AG20443 (cell line): ENCODE measurements at regions not wholly inside any gene's neighbourhood (a gene's known extent, or its start where the extent isn't known, plus 50 kb on each side); places are given as distances from the start of the nearest gene placed in this dataset.

ENCODE experiments used
- DNase-seq: peaks from one replicate; pipeline ENCODE4 v3.0.0; 2012; ENCODE audit warnings: low spot score, mixed read lengths

DNA sequence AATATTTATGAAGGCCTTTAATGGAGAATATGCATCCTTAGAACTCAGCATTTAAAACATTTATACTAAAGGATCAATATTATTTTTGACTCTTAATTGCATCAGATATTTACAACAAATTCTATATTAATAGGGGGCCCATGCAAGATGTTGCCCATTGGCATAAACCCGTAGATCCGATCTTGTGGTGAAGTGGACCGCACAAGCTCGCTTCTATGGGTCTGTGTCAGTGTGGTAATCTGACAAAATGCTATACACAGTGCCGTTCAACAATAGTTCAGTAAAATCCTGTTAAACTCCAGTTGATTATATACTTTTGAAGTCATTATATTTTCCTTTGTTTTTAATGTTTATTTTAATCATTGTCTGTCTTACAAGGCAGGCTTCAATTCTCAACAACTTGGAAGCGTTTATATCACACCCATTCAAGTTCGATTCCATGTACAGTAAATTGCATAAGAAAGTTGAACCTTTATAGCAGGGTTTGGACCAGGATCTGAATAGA lies 809.2 kb downstream of the USP25 start:
- DNase-seq = no peak

GRCh38 chr21:16540966-16541727 lies 811.4 kb downstream of the USP25 start:
- no peak for DNase-seq

- no peak for DNase-seq
Measured at GRCh38 chr21:16550118-16550517, 820.3 kb downstream of the USP25 start.

GRCh38 chr21:16550917-16551741 lies 821.3 kb downstream of the USP25 start:
- no peak for DNase-seq

DNA sequence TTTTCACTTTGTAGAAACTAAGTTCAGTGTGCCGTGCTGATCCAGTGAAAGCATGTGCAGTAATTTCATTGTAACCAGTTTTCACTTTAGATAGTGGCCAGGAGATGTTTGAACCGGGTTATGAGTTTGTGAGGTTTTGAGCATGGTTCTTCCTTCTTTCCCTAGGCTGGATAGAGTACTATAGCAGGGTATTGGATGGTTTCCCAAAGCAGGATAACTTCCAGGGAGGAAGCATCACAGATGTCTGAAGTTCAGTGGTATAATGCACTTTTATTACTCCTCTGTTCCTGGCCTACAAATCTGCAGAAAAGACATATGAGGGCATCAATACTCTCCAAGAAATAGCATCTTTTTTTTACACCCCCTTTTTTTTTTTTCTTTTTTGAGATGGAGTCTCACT lies 823.1 kb downstream of the USP25 start:
- no peak for DNase-seq

DNA sequence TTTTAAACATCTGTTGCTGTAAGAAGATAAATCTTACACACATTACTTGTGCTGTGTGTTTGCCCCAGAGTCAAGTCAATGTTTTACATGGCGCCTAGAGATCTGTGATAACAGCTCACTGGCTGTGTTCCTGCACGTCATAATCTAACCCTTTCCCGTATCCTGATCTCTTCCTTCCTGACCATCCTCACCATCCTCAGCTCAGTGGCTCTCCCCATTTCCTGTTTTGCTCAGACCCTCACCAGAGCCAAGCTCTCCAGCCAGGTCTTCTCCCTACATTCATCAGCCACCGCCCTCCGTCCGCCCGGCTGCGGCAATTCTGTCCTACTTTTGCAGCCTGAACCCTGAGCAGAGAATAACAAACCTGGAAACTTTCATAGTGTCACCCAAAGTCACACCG lies 824.7 kb downstream of the USP25 start:
- DNase-seq = no peak

DNA sequence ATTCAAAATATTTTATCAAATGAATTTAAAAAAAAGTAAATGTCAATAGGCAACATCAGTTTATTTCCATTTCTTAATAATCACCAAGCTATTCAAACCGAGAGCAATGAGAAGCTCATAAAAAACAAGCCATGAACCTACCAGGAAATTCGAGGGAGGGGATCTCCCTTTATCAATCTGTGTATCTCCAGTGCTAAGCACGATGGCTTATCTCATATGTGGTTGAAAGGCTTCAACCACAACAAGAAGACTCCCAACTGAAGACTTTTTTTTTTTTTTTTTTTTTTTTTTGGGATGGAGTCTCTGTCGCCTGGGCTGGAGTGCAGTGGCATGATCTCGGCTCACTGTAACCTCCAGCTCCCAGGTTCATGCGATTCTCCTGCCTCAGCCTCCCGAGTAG lies 833.3 kb downstream of the USP25 start:
- no peak for DNase-seq

DNA sequence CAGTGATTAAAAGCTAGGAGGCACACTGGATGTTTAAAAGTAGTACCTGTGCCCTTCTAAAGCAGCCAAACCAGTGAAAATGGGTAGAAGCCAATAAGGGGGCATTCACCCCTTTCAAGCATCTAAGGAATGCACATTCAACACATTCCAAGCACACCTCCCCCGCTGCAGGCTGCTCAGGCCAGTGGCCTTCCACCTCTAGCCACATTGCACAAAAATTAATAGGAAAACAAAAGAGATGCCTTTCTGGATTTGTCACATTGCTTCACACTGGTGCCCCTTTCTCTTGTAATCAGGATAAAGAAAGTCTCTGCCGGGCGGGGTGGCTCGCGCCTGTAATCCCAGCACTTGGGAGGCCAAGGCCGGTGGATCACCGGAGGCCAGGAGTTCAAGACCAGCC lies 834.0 kb downstream of the USP25 start:
- peak; percentile 47 for DNase-seq

DNA sequence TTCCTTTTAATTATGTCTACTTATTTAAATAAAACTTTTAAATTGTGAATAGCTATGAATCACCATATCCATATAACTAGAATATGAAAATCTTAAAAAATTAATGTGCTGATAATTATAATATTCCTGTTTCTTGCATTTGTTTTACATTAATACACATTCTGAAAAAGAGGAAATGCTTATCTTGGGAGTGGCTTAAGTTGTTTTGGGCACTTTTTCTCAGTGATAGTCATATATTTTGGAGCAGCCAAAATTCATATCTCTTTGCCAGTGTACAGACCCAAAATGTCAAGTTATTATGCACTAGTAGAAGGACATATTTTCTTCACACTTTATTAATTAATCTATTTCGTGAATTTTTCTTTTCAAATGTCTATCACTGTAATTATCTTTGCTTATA lies 838.5 kb downstream of the USP25 start:
- no peak for DNase-seq

- no peak for DNase-seq
Measured at GRCh38 chr21:16568661-16569060, 838.9 kb downstream of the USP25 start.

- DNase-seq = no peak
Measured at GRCh38 chr21:16569679-16570078, 839.9 kb downstream of the USP25 start.

DNA sequence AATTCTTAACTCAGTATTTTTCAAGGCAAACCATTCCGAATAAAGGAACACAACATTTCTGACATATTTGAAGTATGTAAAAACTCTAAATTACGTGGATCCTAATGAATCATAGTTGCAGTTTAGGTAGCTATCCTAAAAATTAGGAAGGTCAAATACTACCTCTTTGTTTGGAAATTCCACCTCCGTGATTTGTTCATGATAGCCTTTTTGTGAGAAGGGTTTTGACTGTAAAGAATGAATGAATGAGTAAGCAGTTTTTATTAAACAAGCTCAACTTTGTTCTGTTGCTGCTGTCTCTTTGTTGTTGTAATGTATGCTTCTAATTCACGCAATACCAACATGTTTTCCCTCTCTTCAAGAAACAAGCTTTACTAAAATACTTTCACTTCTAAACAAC lies 840.4 kb downstream of the USP25 start:
- DNase-seq = no peak

DNA sequence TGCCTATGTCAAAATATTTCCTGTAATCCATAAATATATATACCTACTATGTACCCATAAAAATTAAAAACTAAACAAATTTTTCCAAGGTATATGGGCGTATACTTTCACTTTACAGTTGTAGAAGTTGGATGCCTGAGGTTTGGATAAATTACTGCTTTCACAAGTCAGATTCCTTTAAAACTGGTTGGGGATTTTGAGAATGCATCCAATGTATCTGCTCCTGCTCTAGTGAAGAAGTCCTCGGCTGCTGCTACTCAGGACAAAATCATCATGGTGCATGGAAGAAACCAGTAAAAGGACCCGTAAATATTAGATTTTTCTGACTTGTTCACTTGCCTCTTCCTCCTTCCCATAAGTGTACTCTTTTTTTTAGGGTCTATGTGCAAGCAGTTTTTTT lies 841.1 kb downstream of the USP25 start:
- DNase-seq = no peak

GRCh38 chr21:16571594-16571993 lies 841.8 kb downstream of the USP25 start:
- DNase-seq = no peak

DNA sequence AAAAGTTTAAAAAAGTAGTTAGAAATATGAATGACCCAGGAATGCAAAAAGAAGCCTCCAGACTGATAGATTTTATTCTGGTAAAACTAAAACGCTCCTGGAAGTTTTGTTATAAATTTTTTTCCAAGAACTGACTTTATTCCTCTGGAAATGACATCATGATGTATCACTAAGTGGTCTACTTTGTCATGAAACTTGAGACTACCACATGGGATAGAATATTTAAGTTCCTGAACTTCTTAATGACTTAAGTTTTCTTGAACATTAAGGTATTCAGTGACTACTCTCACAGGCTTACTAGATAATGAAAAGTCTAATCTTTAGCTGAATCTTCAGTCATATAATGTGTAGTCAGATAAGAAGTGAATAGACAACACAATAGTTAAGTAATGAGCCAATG lies 842.2 kb downstream of the USP25 start:
- no peak for DNase-seq

DNA sequence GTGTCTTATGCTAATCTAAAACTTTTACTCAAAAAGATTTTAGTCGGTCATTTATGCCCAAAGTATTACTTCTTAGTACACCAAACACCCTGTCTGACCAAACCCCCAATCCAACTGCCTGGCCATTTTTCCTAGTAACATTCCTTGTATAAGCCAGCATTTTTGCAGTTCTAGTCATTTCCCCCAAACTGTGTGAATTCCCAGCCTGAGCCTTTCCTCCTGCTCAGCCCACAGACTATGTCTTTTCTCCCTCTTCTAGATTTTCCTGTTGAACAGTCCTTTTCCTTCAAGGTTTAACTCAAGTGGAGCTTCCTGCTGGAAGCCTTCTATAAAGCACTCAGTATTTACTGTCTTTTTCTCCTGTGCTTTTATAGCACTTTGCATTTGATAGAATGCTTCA lies 843.8 kb downstream of the USP25 start:
- DNase-seq = peak; percentile 76

DNA sequence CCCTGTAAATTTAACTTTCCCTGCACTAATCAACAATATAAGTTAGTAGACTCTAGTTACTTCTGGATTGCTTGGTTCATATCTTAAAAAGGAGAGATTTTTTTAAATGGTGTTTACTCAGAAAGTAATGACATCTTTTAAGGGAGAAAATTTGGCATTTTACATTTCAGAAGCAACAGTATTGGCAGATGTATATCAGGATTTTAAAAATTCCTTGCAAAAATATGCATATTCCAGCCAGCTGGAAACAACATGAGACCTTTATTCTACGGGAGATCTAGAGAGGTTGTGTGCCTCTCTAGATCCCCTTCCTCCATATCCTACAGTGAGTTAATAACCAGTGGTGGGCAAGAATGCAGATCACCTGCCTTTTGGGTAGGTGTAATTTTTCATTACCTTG lies 848.2 kb downstream of the USP25 start:
- no peak for DNase-seq

DNA sequence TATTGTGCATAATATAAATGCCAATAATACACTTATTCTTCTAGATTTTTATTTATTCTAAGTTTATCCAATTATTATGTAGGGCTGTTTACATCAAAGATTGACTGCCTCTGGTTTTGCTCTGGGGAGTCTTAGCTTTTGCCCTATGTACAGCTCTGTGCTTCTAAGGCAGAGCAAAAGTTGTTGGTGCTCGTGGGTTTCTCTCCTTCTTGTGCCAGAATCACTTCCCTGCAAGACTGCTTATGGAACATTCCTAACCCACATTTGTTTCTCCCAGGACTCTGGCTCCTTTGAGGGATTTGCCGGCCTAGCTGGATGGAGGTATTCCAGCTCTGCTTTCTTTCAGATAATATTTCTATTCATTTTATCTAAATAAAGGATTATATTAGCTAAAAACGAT lies 849.1 kb downstream of the USP25 start:
- DNase-seq = no peak

- DNase-seq = no peak
Measured at GRCh38 chr21:16579538-16579937, 849.8 kb downstream of the USP25 start.

DNA sequence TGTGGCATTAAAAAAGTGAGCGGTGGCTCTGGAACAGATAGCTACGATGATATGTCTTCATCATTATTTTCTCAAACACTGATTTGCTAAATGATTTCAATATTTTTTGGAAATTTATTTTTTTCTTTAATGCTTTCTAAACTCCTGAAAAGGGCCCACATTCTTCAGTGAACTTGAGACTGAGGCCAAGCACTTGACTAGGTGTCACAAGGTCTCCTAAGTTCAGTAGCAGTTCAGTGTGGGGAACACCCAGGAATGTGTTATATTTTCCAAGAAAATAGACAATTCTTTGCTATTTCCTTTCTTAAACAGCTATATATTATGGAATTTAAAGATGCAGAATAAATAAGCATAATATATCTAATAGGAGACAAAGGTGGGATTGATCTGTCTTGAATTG lies 850.9 kb downstream of the USP25 start:
- DNase-seq = no peak

DNA sequence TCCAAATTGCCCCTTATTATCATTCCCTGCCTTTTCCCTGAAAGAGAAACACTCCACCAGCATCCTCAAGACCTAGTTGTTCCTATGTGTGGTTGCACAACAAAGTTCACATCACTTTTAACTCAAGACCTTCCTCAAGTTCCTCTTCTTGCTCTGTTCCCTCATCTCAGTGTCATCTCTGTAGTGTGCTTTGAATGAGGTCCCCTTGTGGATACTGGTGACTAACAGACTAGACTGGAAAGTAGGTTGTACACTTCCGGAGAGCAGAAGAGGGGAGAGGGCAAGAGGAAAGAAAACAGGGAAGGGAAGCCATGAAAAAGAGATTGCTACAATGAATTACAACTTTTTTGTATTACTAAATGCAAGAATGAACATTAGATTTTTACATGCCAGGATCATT lies 853.8 kb downstream of the USP25 start:
- DNase-seq = no peak

- DNase-seq = no peak
Measured at GRCh38 chr21:16584756-16585155, 855.0 kb downstream of the USP25 start.

DNA sequence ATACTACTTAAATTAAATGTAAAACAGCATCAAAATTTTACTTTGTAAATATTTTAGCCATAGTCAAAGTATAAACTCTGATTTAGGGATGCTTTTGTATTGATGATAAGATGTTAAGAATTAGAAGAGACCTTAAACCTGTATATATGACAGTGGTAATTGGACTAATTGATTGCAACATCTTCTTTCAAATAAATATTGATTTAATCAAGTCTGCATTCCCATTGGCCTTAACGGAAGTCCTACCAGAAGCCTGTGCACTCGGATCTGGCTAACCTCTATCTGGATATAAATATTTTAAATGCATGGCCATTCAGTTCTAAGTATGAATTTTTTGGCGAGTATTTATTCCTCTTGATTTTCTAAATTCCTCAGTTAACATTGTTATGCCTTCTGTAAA lies 856.1 kb downstream of the USP25 start:
- no peak for DNase-seq
